Endodermal cell (in vitro differentiated cells): ENCODE measurements at regions not wholly inside any gene's neighbourhood (a gene's known extent, or its start where the extent isn't known, plus 50 kb on each side); places are given as distances from the start of the nearest gene placed in this dataset.

Experiments used
- DNase-seq: peaks from one replicate; pipeline ENCODE4 v3.0.0-alpha.2; 2017
- H3K27ac ChIP-seq: 2 replicates; pipeline ENCODE4 v1.5.1; 2013; ENCODE audit warnings: mild to moderate bottlenecking, low read depth, low read length, moderate library complexity
- H3K27me3 ChIP-seq: 2 replicates; pipeline ENCODE4 v1.6.1; 2013; ENCODE audit warnings: mild to moderate bottlenecking, low read length, moderate library complexity; ENCODE audit not compliant: insufficient read depth, control insufficient read depth, poor library complexity, severe bottlenecking
- H3K36me3 ChIP-seq: 2 replicates; pipeline ENCODE4 v1.7.0; 2013; ENCODE audit warnings: mild to moderate bottlenecking, low read length, moderate library complexity; ENCODE audit not compliant: control insufficient read depth, insufficient read depth
- H3K4me1 ChIP-seq: one replicate; pipeline ENCODE4 v1.7.0; 2013; ENCODE audit warnings: low read length; ENCODE audit not compliant: control insufficient read depth, insufficient read depth
- H3K4me3 ChIP-seq: 2 replicates; pipeline ENCODE4 v1.5.1; 2013; ENCODE audit warnings: mild to moderate bottlenecking, low read length, moderate library complexity
- H3K9ac ChIP-seq: 2 replicates; pipeline ENCODE4 v1.6.1; 2013; ENCODE audit warnings: mild to moderate bottlenecking, low read length, moderate library complexity; ENCODE audit not compliant: poor library complexity, severe bottlenecking; ENCODE audit errors: extremely low read depth
- H3K9me3 ChIP-seq: 2 replicates; pipeline ENCODE4 v1.6.1; 2013; ENCODE audit warnings: mild to moderate bottlenecking, low read length, moderate library complexity; ENCODE audit not compliant: control insufficient read depth
- H3K27ac Mint-ChIP-seq: 2 replicates; pipeline ENCODE4 v1.8.0; 2020; ENCODE audit warnings: mixed read lengths
- H3K27me3 Mint-ChIP-seq: 2 replicates; pipeline ENCODE4 v1.8.0; 2021; ENCODE audit warnings: mild to moderate bottlenecking, mixed read lengths; ENCODE audit not compliant: insufficient read depth
- H3K36me3 Mint-ChIP-seq: 2 replicates; pipeline ENCODE4 v1.8.0; 2020; ENCODE audit warnings: low read depth, mixed read lengths
- H3K4me1 Mint-ChIP-seq: 2 replicates; pipeline ENCODE4 v1.8.0; 2020; ENCODE audit warnings: mixed read lengths
- H3K4me3 Mint-ChIP-seq: 2 replicates; pipeline ENCODE4 v1.8.0; 2020; ENCODE audit warnings: mild to moderate bottlenecking, moderate library complexity, mixed read lengths
- H3K9me3 Mint-ChIP-seq: 2 replicates; pipeline ENCODE4 v1.8.0; 2020; ENCODE audit warnings: mild to moderate bottlenecking, mixed read lengths
- CTCF ChIP-seq: fragments of 200-600 bp; sonication (generic); conservative IDR thresholded peaks from 2 replicates; pipeline ENCODE4 v1.5.0; 2021; ENCODE audit warnings: antibody characterized with exemption, mild to moderate bottlenecking
- WGBS, 2 experiments: methylation state at CpG; one replicate each; pipeline versions ENCODE4 v1.1.5 to v1.1.7; 2013; ENCODE audit warnings: missing lambda C conversion rate in 2 of 2, mixed read lengths in 1 of 2; ENCODE audit not compliant: insufficient coverage in 1 of 2, insufficient read length in 1 of 2; 5-methylcytosine and 5-hydroxymethylcytosine counted together

GRCh38 chr4:180789929-180790328, 1453.3 kb upstream of the TENM3 start:
- Histone ChIP-seq H3K9ac (no peak overlapping the region), H3K4me1 (no peaks in the 10 kb centered on the region), H3K36me3 (no peaks in the 10 kb centered on the region), H3K27ac (no peak overlapping the region), H3K9me3 (no peaks in the 10 kb centered on the region), H3K27me3 (no peaks in the 10 kb centered on the region), H3K4me3 (no peak overlapping the region)
- Mint-ChIP-seq H3K36me3 (no peaks in the 10 kb centered on the region), H3K9me3 (no peaks in the 10 kb centered on the region), H3K4me3 (no peak overlapping the region), H3K27me3 (no peaks in the 10 kb centered on the region), H3K27ac (no peak overlapping the region), H3K4me1 (peaks cover 6% of the 10 kb centered on the region)
- TF ChIP-seq CTCF, result no peak
- no peak for DNase-seq
- 88 to 89% methylated on average over 5 to 6 of the region's 6 CpGs for WGBS, 2 experiments

GRCh38 chr4:180790471-180790870, 1452.7 kb upstream of the TENM3 start:
- H3K9me3 ChIP-seq, result no peaks in the 10 kb centered on the region
- no peaks in the 10 kb centered on the region for H3K9me3 Mint-ChIP-seq
- no peaks in the 10 kb centered on the region for H3K36me3 Mint-ChIP-seq
- H3K36me3 ChIP-seq, result no peaks in the 10 kb centered on the region
- H3K9ac ChIP-seq, result no peak overlapping the region
- H3K4me3 ChIP-seq, result no peak overlapping the region
- no peaks in the 10 kb centered on the region for H3K4me1 ChIP-seq
- no peak for TF ChIP-seq CTCF
- H3K27me3 Mint-ChIP-seq, result no peaks in the 10 kb centered on the region
- WGBS, 2 experiments, result 82 to 93% methylated on average over 2 to 3 of the region's 3 CpGs
- H3K4me3 Mint-ChIP-seq, result no peak overlapping the region
- peaks cover 6% of the 10 kb centered on the region for H3K4me1 Mint-ChIP-seq
- no peak overlapping the region for H3K27ac Mint-ChIP-seq
- no peak for DNase-seq
- no peaks in the 10 kb centered on the region for H3K27me3 ChIP-seq
- no peak overlapping the region for H3K27ac ChIP-seq

DNA sequence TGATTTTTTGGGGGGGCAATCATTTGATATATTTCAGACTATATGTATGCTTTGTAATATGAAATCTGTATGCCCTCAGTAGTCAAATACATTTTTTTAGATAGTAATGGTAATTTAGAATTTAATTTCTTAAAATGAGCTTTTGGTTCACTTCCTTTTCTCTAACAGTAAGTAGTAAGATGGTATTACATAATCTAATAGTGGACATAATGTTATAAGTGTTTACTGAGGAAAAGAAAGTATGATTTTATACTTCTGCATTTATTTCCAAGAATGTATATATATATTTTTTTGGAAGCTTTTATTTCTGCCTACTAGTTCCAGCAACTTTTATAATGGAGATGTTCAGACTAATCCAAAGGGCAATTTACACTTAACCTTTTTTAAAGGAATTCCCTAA, 1450.7 kb upstream of the TENM3 start:
- Mint-ChIP-seq H3K4me3 (no peak overlapping the region), H3K36me3 (no peaks in the 10 kb centered on the region), H3K27ac (no peak overlapping the region), H3K9me3 (no peaks in the 10 kb centered on the region), H3K27me3 (no peaks in the 10 kb centered on the region), H3K4me1 (peaks cover 6% of the 10 kb centered on the region)
- Histone ChIP-seq H3K36me3 (no peaks in the 10 kb centered on the region), H3K4me1 (no peaks in the 10 kb centered on the region), H3K27ac (no peak overlapping the region), H3K9me3 (no peaks in the 10 kb centered on the region), H3K9ac (no peak overlapping the region), H3K27me3 (no peaks in the 10 kb centered on the region), H3K4me3 (no peak overlapping the region)
- no peak for DNase-seq
- no peak for TF ChIP-seq CTCF
